ENCODE measurements at regions not wholly inside any gene's neighbourhood (a gene's known extent, or its start where the extent isn't known, plus 50 kb on each side); places are given as distances from the start of the nearest gene placed in this dataset.

DNA sequence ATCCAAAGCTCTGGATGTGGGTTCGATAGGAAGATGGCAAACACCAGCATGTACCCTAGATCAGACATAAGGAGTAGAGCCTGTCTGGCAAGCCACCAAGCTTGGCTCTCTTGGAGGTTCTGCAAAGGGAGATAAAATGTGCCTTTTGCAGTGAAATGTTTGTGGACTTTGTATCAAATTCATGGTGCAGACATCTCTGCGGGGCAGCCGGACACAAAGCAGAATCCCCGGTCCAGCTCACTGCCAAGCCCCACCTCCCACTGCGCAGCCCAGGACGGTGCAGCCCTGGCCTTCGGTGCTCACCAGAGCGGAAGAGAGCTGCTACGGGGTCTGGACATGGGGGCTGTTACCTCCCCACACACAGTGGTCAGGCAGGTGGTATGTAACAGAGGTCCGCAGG, 333.6 kb upstream of the JARID2 start:
- DNase-seq = no peak

DNA sequence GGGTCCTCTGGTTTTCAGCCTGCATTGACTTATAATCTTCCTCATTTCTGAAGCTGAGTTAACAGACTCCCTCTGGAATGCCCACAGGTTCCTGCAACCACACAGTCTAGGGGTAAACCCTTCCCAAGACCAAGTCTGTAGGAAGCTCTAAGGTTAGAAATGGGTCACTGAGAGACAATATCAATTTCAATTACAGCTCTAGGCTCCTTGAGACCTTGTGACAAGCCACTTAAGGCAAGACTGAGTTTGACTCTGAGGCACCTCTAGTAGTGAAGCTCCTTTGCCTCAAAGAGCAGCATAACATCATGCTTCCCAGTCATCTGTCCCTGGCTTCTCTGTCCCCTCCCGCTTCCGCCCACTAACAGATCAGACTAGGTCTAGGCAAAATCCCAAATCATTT, 333.2 kb upstream of the JARID2 start:
- no peak for DNase-seq

DNA sequence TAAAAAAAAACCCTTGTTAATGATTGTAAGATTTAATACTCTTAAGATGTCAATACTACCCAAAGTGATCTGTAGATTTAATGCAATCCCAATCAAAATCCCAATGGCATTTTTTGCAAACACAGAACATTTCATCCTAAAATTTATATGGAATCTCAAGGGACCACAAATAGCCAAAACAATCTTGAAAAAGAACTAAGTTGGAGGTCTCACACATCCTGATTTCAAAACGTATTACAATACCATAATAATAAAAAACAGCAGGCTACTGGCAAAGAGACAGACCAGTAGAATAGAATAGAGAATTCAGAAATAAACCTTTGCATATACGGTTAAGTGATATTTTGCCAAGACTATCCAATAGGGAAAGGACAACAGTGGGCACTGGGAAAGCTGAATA, 331.9 kb upstream of the JARID2 start:
- DNase-seq = no peak

DNA sequence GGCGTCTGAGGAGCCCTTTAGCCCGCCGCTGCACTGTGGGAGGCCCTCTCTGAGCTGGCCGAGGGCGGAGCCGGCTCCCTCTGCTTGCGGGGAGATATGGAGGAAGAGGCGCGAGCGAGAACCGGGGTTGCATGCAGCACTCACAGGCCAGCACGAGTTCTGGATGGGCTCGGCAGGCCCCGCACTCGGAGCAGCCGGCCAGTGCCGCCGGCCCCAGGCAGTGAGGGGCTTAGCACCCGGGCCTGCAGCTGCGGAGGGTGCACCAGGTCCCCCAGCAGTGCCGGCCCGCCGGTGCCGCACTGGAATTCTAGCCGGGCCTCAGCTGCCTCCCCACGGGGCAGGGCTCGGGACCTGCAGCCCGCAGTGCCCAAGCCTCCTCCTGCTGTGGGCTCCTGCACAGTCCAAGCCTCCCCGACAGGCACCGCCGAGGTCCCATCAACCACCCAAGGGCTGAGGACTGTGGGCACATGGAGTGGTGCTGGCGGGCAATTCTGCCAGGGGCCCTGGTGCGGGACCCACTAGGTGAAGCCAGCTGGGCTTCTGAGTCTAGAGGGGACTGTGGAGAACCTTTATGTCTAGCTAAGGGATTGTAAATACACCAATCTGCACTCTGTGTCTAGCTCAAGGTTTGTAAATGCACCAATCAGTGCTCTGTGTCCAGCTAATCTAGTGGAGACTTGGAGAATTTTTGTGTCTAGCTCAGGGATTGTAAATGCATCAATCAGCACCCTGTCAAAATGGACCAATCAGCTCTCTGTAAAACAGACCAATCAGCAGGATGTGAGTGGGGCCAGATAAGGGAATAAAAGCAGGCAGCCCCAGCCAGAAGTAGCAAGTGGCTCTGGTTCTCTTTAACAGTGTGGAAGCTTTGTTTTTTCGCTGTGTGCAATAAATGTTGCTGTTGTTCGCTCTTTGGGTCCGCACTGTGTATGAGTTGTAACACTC, 329.7 kb upstream of the JARID2 start:
- no peak for DNase-seq

DNA sequence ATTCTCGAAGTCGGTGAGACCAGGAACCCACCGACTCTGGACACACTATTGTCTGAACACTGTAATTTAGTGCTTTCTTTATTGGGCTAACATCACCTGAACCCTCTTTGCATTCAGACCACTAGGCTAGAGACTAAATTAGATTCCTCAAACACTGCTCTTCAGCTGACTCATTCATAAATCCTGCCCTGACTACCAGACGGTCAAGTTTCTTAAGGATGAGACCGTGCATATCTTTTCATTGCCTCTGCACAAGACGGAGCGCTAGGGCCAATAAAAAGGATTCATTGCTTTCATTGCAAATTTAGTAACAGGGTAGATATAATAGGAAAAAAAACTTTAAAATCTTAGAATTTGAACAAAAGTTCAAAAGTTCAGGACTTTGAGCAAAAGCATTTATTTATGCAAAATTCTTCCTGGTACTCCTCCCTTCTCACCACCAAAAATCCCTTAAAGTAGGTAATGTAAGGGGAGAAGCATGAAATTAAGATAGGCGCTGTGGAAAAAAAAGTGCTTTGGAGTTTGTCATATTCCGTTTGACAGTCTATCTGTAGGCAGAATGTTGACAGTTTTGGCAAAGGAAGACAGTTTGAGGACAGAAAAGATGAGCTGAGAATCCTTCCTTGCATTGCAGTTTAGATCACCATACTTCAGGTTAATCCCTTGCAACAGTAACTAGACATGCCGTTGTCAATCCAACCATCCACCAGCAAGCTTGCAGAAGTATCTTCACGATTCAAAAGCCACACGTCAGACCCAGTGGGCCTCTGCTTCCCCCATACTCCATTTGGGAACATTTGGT, 328.6 kb upstream of the JARID2 start:
- no peak for DNase-seq

DNA sequence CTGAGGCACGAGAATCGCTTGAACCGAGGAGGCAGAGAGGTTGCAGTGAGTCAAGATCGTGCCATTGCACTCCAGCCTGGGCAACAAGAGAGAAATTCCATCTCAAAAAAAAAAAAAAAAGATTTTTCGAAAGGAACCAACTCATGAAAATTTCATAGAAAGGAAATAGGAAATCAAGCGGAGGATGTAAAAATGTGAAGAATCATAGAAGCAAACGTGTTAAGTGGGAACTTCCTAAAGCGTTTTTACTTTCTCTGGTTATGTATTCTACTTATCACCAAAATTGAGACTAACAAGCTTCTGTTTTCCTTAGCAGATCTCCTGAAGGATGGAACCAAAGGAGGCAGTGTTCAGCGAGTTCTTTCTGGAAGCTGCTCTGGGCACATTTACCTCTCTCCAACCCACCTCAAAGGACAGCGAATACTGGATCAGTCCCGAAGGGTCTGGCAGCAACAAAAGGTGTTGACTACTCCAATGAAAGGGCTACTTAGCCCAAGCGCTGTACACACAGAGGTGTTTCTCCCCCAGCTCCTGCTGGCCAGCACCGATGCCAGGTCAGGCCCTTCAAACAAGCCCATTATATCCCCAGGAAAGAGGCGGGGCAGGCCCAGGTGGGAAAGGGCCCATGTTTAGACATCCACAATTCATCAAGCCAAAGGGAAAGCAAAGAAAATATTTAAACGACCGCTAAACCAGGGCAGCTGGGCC, 327.5 kb upstream of the JARID2 start:
- no peak for DNase-seq

DNA sequence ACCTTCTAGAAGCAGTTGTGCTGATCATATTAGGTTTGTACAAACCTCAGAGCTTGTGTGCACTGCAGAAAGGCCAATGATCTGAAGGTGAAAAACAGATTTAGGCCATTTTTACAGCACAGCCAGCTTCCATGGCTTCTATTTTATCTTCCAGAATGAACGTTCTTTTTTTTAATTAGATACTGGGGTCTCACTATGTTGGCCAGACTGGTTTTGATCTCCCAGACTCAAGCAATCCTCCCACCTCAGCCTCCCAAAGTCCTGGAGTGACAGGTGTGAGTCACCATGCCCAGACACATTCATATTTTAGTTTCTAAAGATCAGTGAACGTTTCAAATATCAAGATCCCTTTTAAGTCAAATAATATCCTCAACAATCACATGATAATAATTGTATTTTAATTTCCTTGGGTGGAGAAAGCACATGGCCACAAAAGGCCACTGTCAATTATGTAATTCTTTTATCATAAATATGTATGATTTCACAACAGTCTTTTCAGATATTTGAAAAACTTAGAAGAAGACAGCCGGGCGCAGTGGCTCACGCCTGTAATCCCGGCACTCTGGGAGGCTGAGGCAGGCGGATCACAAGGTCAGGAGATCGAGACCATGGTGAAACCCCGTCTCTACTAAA, 326.7 kb upstream of the JARID2 start:
- DNase-seq = no peak

DNA sequence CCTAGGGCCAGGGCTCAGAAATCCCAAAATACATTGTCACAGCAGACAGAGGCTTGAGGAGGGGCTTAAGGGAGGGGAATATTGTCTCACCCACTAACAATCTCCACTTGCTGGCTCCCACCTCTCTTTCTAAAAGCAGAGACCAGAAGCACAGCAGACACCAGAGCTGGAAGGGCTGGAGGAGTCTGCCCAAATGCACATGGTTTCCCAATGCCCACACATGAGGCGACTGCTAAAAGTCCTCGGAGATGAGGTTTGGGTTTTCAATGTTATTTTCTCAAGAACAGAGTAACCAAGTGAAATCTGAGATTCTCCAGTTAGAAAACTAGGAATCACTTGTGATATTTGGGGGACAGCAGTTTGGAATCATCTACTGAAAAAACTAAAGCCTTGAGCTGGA, 325.6 kb upstream of the JARID2 start:
- DNase-seq = no peak

DNA sequence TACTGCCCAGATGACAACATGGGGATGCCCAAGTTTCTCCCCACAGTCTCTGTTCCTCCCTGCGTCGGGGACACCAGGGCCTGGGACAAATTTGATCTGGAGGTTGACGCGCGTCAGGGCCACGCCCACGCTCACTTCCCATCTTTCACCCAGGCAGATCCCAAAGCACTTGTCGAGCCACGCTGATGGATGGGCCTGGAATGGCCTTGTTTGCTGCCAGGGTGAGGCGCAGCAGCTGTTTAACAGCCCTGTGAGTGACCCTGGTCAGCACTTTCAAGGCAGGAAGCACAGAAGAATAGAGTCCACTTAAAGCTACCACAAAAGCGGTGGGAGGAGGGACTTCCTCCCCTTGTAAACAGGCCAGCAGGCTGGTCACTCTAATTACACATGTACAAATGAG, 324.7 kb upstream of the JARID2 start:
- DNase-seq = no peak

DNA sequence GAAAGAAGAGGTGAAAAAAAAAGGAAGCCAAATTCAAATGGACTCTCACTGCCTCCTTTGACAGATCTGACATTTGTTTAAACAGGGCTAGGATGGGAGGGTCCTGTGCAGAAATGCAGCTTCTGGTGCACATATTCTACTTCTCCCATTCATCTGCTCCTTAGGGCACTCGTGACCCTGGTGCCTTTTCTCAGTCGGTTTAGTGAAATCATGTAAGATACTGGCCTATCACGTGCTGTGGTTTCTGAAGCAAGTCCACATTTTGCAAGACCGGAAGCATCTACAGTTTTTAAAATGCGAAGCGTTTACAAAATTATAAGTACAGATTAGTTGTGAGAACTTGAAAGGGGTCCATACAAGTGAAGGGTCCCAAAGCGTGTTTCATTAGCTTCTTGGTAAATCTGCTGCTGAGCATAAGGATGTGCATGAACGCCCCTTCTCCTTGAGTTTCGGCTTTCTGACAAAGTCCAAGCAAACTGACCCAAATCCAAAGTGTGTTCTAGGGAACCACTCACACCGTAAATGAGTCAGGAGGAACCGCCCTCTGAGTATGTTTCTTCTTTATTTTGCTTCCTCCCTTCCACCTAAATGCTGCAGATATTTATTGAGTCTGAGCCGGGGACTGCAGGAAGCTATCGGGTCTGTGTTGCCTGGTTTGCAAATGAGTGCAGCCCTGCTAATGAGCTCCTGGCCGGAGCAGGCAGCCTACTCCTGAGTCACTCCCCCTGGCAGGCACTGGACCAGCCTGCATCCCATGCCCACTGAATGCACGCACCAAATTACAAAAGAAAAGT, 323.8 kb upstream of the JARID2 start:
- DNase-seq = no peak

DNA sequence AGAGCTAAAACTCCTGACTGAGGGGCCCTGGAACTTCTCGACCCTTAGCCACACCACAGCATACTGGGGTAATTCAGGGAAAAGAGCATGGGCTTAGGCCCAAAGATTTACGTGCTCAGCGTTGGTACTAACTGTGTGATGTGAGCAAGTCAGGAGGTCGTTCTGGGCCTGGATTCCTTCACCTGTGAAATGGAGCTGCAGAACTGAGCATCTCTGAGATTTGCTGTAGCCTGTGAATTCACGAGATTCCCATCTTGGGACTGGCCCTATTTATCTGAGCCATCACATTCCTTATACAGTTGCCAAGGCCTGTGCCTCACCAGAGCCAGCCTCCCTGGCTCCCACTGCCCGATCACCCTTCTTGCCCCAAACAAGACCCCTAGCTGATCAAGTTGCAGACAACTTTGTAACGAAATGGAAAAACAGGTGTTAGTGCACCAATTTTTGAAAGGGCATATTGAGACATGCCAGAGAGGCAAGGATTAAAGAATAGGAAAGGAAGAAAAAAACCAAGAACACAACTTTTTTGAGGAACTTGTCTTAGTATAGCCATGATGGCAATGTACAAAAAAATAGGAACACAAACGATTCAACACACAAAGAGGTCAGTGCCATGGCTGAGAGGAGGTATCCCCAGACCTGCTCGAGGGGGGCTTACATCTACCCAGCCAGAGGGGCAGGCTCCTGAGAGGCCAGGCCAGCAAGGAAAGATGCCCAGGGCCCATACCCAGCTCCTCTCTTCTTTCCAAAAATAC, 323.0 kb upstream of the JARID2 start:
- DNase-seq = no peak

DNA sequence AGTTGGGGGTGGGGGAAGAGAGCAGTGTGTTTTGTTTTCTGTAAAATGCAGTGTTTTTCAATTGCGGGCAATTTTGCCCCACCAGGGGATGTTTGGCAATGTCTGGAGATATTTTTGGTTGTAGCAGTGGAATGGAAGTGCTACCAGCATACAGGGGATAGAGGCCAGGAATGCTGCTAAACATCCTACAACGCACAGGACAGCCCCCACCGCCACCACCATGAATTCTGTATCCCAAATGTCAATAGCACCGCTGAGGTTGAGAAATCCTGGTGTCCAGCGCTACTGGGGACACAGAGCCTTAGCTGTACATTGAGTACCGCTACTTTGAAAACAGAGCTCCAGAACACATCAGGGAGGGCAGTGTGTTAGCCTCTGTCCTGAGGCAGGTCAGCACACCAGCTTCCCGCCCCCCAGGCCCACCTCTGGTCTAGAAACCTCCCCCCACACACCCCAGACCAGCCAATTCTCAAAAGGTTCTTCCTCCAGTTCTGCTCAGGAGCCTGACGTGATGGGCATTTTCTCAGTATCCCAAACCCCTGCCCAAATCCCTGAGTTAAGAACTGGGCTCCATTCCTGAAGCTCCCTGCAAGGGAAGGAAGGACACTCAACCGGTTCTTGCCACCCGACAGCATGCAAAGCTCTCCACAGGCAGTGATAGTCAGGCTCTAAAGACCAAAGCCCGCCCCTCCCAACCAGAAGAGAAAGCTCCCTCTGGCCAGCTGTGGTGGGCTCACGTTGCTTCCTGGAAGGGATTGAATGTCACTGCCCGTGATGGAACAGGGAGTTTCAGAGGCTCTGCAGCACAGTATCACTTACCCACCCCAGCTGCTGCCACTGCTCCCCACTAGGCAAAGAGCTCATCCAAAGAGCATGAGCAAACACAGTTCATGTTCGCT, 321.5 kb upstream of the JARID2 start:
- no peak for DNase-seq

DNA sequence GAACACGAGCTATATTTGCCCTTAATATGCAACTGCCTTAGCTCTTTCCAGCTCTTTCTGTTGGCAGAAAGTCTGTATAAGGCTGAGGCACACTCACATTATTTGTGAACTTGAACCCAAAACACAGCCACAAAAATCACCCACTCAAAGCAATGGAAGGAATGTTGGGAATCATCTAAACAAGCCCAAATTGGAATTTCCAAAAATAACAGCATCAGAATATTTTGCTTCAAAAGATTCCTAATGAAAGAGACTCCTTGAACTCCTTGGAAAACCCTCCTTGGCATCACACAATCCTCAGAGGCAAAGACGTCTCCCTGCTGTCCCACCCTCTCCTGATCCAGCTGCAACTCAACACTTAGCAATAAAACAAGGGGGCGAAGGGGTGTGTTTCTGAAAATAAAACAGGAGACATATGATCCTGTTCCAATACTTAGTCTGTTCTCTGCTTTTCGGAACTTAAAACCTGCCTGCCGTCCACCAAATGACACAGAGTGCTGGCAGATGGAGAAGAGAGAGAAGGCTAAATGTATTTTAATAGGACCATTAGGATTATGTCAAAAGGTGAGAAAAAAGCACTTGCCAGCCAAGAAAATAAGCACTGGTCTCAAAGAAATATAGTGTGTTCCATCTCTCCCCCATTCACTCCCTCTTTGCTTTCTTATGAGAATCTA, 320.7 kb upstream of the JARID2 start:
- no peak for DNase-seq

DNA sequence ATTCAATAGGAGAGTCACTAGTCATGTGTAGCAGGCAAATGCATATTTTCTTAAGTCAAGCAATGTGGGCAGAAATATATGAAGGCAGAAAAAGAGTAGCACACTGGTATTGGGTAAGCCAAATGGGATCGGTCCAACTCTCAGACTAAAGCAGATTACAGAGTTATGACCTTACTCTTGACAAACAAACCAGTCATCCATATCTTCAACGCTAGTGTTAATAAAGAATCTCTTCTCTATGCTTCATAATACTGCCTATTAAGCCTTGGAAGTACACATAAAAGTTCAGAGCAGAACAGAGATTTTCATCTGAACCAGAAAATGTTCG, 320.2 kb upstream of the JARID2 start:
- DNase-seq = no peak

DNA sequence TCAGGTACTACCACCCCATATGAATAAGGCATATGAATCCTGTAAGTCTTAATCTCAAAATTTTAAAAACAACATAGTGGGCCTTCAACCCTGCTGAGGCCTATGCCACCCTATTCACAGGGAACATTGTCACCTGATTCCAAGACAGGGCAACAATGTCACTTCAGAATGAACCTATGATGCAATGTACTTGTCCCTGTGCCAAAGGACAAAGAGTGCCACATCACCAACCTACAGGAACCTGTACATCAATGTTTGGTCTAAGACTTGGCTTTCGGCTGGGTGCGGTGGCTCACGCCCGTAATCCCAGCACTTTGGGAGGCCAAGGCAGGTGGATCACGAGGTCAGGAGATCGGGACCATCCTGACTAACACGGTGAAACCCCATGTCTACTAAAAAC, 318.5 kb upstream of the JARID2 start:
- DNase-seq = no peak

DNA sequence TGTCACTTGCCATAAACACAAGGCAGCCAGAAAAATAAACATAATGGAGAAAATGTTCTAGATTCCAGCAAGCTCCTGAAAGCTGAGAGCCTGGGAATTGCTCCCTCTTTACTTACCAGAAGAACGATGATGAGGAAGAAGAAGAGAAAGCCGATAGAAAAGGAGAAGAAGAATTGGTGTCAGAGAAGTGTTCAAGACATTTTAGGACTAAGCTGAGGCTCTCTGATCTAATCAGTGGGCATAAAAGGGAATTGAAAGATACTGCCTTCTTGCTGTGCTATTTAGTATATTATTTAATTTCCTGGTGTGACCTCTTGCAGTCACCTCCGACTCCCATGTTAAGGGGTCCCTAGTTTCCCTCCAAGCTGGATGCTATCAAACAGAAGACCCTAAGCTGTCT, 316.6 kb upstream of the JARID2 start:
- no peak for DNase-seq

DNA sequence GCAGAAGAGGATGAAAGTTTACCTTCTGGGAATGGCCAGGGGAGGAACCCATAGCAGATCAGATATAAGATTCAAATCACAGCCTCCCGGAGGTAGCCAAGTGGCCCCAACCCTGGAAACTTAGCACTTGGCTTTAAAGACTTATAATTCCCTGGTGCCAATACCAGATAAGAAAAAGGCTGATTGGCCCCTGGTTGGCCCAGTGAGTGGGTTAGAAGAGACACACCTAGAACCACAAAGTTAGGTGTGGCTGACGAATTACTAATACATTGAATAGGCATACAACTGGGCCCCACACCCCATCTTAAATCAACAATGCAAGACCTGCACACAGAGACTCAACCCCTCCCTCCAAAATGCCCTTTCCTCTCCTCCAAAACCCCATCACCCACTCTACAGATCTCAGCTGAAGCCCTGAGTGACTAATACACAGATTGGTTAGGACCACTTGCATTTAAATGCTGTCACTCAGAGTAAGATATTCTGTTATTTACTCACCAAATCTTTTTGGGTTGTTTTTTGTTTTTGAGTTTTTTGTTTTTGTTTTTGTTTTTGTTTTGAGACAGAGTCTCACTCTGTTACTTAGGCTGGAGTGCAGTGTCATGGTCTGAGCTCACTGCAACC, 315.4 kb upstream of the JARID2 start:
- no peak for DNase-seq

DNA sequence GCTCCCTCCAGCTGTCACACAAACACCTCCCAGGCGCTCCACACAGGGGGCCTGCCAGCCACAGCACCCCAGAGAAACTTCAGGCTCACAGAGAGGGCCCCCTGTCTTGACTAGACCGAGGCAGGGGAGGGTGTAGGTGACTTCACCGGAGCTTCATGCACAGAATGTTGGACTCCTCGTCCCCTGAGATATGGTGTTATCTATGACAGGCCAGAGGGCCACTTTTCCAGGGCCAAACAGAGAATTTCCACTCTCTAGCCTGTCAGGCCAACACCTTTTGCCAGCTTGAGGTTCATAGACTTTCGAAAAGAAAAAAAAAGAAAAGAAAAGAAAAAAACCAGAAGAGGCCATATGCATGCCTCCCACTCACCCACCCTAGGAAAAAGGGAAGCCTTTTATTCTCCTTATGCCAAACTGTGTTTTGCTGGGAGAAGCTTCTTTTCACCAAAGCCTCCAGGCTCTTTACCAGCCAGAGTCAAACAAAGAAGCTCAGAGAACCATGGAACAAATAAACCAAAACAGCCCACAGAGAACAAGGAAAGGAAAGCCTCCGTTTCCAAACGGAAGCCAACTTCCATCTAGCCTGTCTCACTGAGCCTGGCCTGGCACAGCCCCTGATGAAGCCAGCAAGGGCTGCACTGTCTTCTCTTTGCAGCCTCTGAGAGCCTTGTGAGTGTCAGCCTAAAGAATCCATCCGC, 313.2 kb upstream of the JARID2 start:
- no peak for DNase-seq

DNA sequence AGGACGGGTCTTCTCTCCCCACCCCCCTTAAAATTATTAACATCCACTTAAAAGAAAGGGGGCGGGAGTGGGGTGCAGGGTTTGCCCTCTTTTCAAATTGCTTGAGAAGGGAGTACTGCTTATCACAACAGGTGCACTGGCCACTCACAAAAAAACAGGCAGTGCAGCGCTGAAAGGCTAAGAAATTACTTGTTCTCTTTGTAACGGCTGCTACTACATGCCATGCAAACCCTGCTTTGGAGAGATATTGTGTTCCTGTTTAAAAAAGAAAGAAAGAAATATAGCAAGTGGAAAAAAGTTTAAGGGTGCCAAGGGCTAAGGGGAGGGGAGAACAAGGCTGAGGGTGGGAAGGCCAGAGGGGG, 312.7 kb upstream of the JARID2 start:
- no peak for DNase-seq
